Stimulated activated CD8-positive, alpha-beta memory T cell treated with anti-CD3 and anti-CD28 coated beads, Interleukin-15, amount 100 ng/mL, for 48 hours (primary cell): ENCODE measurements at regions not wholly inside any gene's neighbourhood (a gene's known extent, or its start where the extent isn't known, plus 50 kb on each side); places are given as distances from the start of the nearest gene placed in this dataset.

ENCODE experiments used
- DNase-seq, 2 donors: peaks; one replicate each; pipeline ENCODE4 v3.0.0-alpha.2; 2020; ENCODE audit warnings: low read depth in 2 of 2

DNA sequence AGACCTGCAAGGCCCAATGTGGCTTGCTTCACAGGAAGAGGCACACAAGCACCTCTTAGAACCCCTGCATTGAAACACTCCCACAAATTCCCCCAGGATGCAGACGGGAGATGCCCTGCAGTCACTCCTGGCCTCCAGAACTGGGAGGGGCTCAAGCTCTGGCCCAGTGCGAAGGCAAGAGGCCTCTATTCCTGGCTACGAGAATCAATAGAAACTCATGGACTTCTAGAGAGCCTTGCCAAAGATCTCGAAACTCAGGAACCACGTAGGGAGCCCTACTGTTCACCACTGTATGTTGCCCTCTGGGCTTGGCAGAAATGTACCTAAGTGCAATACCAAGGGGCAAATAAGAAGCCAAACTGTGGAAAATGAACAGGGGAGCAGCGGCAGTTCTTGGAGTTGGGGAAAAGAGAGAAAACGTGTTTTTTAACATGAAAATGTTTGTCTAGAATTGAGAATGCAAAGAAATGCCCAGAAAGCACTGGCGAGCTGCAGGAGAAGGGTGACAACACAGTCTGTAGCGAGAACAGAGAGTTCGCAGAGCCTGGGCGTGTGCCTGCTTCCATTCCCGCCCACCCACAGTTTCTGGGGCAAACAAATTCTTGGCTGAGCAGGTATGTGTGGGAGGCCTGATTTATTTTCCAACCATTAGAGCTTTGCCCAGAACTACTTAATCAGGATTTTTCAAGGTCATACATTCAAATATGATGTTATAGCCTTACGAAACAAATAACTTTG is 260.5 kb upstream of the KLF14 start:
- DNase-seq, result no peak

DNA sequence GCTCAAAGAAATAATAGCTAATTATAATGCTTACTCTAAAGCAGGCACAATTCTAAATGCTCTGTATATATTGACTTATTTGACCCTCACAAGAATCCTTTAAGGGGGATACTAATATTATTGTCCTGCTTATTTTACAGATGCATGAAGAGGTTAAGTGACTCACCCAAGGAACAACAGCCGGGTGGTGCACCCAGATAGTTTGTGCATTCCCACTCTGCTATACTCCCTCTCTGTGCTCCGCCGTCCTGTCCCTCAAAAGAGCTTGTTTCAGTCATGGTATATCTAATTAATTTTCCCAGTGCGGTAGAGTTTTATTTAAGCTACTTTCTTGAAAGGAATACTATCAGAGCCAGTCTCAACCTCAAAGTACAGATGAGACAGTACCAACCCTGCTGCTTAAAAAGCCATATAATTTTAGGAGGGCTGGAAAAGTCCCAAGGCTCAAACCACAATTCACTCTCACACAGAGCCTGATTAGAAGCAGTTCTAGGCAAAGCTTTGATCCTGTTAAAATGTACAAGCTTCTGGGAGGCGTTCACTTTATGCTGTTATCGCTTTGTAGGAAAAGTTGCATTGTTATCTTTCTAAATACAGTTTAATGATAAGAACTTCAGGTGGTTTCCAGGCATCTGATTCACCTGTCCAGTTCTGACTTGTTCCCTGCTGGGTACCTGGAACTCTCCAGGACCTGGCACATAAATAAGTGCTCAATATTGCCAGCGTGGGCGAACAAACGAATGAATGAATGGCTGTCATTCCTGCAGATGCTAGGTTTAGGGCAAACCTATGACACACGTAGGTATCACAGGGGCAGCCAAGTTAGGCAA is 261.5 kb upstream of the KLF14 start:
- no peak for DNase-seq

DNA sequence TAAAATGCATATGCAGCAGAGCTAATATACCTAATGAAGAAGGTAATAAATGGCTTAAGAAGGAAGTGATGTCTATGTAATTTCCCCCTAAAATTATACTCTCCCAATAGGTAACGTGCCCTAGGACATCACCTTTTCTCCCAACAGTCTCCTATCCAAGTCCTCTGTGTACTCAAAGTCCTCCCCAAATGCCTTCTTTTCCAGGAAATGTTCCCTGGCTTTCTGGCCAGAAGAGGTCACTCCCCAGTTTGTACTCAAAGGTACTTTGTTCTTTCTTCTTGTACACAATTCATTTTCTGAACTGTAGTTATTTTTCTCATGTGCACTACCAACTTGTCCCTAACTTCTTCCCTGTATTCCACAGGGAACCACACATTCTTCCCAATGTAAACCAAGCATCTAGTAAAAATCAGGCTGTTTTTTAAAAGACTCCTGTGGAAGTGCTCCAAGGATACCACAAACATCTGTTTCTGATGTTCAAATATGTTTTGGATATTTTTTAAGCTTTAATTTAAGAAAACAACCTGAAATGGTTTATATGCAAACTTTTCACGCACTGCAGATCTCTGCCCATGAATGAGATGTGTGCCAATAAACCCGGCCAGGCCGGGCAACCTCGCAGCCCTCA is 262.3 kb upstream of the KLF14 start:
- DNase-seq, result no peak

DNA sequence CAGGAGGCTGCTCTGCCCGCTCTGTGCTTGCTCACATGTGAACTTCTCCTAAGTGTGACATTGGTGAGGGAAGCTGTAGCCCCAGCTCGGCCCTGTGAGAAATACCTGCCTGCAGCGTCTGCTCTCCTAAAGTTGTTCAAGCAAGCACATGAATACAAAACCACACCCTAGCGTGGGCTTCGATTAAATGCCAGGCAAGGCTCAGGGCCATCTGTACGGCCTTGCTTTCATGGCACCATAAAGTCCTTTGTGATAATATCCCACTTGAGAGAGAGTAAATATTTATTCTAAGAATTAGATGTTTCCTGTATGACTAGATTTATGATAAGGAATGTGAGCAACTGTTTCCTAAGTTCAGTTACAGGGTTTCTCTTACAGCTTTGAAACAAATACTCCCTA is 262.8 kb upstream of the KLF14 start:
- DNase-seq, result no peak

DNA sequence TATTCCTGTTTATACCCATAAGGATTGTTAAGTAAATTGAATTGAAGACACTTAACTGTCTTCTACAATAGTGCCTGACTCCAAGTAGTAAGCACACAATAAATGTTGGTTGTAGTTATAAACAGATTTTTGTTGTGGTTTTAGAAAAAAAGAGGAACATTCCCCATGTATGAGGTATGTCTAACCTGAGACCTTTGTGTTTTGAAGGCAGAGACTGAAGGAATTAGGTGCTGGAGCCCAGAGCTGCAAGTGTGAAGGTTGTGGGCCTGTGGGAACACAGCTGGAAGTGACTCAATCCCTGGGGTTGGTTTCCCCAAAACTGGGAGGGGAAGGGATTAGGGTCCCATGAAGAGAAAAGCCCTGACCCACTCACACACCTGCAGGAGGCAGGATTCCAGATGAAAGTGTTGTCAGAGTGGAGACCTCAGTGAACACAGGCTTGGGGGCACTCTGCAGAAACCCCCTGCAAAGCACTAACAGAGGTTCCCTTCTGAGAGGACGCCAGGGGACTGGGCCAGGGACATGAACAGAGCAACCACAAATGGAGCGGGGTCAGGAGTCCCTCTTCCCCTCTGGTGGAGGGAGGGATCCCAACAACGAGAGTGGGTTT is 265.1 kb upstream of the KLF14 start:
- DNase-seq, result no peak

DNA sequence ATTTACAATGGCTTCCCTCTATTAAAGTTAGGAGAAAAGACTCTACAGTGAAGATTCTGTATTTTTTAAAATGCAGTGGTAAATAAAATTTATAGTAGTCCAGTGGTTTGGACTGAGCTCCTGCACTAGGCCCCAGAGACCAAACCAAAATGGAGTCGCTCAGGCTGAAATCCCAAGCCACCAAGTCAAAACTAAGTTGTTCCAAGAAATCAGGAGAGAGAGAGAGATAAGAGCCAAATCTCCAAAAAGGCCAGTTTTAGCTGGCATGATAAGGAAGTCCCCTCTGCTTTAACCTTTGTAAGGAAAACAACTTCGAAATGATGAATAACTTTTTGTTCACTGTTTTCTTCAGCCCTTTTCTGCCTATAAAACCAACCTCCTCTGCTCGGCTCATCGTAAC is 265.9 kb upstream of the KLF14 start:
- DNase-seq, result no peak

DNA sequence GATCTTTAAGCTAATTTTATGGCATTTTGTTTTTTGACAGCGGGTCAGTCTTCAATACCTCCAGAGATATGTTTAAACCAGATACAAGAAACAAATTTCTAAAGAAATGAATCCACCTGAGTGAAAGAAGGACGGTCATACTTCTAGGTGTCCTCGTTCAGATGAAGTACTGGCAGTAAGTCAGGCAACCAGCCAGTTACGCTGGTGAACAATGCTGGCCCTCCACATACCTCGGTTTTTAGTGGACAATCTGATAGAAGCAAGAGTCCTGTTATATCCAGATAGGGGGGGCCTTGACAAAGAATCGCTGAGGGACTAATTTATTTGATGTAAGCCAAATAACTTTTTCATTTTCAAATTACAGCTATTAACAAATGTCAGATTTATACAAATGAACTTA is 266.4 kb upstream of the KLF14 start:
- no peak for DNase-seq

DNA sequence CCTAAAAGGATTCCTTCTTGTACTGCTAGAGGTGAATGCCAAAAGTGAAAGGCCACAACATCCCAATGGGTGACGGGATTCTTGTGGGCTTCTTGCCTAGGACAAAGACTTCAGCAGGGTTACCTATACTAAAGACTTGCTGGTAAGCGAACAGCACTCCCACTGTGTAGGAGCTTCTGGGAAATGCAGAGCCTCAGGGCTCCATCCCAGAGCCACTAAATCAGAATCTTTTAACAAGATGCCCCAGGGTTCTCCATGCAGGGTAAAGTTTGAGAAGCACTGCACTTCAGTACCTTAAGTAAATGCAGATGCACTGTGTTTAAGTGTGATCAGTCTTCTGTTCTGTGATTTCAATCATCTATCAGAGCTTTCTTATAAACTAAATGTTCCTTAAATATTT is 266.9 kb upstream of the KLF14 start:
- no peak for DNase-seq

DNA sequence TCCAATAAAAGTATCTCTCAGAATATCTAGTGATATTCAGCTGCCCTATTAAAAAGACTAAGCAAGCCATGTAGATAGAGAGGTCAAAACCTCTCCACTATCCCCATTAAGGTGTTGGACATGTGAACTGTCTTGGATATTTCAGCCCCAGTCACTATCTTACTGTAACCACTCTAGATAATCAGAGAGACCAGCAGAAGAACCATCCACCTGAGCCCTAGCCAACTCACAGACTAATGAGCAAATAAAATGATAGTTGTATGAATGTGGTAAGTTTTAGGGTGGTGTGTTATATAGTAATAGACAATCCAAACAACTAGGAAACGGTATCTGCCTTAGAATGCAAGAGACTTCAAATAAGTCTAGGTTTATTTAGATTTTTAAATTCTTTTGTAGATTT is 268.6 kb upstream of the KLF14 start:
- no peak for DNase-seq

DNA sequence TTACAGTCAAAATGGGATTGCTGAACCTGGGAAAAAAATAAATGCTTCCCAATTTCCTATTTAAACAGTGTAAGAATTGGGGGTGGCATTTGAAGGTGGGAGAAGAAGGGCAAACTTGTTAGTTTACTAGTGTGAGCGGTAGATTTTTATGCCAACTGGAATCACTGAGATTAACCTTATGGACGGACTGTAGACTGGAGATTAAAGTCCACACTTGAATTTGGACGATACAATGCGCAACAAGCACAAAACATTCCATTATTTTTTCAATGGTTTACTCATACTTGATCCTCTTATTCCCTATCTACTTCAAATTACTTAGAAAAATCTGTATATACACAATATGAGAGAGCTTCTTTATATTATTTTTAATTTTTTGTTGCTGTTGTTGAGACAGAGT is 269.6 kb upstream of the KLF14 start:
- DNase-seq, result no peak

DNA sequence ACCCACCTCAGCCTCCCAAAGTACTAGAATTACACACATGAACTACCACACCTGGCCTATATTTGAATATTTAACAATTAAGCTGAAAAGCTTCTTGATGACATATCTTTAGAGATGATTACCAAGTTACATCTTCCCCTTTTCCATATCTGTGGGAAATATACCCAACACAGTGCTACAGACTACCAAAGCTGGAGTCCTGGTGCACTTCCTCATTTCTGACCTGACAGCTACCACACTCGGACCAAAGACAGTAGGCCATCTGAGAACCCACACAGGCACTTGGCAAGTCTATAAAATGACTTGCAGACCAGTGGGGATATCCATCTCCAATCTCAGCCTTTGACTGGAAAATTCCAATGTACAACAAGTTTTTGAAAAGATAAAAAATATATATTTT is 270.4 kb upstream of the KLF14 start:
- DNase-seq, result no peak

DNA sequence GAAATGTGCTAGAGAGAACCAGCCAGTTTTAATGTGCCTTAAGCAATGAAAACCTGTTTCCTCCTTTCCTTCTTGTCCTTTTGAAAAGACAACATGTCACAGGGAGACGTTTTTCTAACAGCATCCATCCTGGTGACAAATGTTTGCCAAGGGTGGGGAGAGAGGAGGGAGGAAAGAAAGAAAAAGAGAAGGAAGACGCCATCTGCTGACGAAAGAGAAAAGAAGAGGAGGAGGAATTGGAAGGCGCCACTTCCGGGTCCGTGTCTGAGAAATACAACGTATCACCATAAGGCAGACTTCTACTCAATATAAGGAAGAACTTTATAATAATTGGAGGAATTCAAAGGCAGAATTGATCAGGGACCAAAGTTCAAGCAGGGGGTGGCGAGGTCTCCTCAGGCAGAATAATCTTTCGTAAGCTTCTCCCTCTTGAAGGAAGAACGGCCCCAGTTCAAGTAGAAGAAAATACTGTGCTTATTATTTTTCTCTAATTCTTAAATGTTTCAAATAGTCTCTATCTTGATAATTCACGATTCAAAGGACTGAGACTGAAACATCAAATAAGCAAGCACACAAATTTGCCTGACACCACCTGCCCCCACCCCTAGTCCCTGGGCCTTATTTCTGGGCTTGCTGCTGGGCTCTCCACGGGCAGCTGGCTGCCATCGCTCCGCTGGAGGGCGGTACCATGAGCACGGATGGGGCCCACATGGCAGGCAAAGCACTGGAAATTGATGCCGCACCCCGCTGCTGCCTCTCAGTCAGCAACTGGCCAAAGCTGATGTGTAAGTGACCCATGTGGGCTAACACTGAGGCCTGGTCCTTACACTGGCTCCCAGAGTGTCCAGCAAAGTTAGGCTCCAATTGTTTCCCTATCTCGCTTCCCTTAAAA is 273.7 kb upstream of the KLF14 start:
- no peak for DNase-seq

DNA sequence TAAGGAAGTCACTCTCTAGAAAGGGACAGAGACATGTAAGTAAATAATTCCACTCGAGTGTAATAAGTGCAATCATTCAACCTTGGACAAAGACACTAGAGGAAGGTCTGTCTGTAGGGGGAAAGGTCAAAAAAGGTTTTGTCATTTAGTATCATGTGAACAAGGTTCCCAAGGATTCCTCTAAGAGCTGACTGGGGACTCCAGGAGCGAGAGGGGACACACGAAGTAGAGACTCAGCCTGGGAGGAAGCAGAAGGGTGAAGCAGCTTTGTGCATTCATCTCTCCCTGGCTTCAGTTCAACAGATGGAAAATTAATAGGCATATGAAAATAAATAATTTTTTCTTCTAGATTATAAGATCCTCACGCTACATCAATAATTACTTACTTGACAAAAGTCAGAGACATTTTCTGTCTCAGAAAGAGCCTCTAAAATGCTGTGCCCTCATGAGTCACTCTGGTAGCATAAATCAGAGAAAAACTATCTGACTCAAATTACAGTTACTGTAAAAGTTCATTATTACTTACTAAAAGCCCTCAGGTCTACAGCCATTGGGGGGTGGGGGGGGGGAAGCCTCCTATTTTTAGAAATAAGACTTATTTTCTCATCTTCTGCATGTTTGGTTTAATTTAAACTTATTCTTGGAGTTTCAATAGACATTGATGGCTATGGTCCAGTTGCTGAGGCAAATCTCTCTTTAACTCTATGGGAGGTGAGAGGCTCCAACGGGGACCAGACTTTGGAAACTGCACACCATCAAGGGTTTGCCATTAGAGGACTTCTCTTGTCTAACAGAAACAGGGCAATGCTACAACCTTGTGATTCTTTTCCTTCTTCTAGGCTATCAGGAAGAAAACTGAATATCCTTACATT is 275.1 kb upstream of the KLF14 start:
- DNase-seq, result no peak

DNA sequence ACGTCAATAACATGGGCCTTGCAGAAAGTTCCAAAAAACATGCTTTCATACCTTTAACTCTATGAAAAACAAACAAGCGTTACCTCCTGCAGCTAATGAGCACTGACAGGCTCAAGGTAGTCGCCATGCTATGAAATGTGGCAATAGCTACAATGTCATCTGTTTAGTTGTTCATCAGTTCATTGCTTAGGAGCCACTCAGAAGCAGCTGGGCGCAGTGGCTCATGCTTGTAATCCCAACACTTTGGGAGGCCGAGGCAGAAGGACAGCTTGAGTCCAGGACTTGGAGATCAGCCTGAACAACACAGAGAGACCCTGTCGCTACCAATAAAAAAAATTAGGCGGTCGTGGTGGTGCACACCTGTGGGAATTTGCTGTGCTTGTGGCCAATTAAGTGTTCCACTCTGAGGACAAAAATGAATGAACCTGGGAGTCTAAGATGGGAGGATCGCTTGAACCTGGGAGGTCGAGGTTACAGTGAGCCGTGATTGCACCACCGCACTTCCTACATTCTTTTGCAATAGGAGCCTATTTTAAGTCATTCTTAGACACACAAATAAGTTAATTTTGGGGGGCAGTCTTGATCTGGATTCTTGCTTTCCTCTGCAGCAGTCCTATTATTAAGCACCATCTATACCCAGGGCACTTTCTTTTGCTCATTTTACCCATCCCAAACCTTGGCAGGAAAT is 276.2 kb upstream of the KLF14 start:
- DNase-seq, result no peak

DNA sequence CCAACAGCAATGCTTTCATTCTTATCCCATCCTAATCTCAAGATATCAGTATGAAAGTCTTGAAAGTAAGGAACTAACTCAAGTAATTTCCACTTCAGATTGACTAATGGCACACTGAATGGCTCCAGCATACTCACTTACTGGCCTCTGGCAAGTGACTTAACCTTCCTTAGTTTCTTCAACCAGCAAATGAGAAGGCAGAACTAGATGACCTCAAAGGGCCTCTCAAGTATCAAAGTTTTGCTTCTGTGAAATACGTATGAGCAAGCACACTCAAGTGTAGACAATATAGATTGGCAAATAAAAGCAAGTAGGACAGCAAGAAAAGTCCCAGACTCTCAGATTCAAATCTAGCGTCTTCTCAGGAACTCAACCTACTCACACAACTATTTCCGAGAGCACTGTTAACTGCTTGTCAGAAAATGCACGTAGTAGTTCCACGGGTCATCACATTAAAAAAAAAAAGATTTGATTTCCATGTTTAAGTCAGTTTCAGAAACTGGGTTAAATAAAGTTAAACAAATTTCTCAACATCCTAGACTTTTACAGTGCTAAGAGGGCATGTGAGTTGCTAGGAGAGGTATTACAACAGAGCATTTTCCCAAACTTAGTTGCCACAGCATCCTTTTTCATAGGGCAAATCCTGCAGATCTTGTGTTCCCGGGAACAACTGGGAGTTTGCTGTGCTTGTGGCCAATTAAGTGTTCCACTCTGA is 276.9 kb upstream of the KLF14 start:
- DNase-seq, result no peak

DNA sequence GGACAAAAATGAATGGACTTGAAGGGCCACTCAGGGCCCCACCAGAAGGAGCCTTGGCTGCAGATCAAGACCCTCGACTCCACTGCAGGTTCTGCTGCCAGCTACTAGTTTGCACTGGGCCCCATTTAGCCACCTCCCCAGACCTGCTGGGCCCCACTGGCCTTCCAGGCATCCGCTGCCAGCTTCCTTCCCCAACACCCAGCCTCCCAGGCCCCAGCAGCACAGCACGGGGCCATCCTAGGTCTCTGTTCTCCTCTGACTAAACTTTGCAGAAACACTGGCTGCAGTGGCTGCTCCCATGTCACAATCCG is 277.4 kb upstream of the KLF14 start:
- DNase-seq, result no peak

DNA sequence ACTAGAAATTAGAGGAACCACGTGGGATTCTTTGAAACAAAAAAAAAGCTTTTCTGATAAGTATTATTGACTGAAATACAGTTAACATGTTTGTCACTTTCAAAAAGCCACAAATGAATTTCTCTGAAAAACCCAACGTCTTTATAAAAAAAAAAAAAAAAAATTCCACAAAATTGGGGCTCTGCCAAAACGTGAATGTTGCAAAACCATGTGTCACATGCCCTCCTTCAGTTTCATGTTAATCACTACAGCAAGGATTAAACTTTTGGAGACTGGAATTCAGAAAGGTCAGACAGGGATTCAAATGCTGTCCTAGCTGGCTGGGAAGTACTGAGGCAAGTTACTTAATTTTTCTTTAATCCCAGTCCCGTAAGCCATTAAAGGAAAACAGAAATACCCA is 278.0 kb upstream of the KLF14 start:
- DNase-seq, result no peak

DNA sequence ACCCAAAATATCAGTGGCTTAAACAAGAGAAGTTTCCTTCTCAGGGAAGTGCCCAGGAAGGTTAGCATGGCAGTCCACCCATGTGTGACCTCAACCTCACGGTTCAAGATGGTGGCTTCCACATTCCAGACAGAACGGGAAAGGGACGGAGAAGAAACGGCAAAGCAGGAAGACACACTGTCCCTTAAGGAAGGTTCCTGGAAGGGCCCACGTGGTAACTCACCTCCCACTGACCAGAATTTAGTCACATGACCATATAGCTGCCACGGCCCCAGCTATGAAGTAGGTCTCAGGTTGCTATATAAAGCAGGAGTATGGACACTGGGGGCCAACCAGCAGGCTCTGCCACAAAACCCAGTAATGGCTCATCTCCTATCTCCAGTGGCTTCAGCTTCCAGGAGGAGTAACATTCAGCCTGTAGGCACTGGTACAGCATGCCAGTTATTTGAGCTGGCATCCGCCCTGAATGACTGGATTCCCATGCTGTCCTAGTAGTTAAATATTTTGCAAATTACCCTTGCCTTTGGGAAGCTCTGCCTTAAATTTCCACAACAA is 278.5 kb upstream of the KLF14 start:
- no peak for DNase-seq

DNA sequence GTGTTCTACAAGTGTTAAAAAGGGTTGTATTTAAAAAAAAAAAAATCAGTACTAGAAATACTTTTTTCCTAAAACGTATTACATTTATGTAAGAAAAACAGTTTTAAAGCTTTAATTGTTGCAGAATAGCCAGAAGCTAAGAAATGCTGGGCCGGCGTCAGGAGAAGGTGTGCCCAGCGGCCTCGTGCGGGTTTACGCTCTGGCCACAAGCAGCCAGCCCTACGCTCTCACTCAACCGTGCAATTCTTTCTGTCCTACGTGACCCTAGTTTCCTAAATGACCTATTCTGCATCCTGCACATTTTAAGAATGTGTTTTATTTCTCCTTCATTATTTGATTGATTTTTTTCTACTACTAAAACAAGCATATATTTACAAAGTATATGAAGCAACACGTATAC is 279.7 kb upstream of the KLF14 start:
- DNase-seq, result no peak
